HG02623 (cell line): ENCODE measurements at regions not wholly inside any gene's neighbourhood (a gene's known extent, or its start where the extent isn't known, plus 50 kb on each side); places are given as distances from the start of the nearest gene placed in this dataset.

Experiments used
- ATAC-seq: cut with Tn5 transposase; IDR thresholded peaks from one replicate; pipeline ENCODE4 v1.9.1; 2021; ENCODE audit warnings: moderate library complexity; ENCODE audit not compliant: unreplicated experiment

DNA sequence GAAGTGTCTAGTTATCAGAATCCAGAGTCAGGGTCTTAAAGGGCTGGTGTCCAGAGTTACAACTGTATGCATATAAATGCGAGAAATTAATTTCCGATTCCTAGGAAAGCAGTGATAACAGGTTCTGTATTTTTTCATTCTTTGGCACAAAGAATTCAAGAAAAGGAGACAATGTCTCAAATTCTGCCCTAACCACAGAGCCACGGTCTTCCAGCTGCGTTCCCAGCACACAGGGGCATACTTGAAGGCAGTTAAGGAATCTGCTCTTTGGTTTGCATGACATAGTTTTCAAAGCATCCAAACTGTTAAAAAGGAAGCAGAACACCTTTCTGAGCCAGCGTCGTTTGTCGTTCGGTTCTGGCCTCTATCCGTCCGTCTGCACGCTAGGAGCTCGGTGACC is 416.9 kb upstream of the MKI67 start:
- ATAC-seq, result no peak

DNA sequence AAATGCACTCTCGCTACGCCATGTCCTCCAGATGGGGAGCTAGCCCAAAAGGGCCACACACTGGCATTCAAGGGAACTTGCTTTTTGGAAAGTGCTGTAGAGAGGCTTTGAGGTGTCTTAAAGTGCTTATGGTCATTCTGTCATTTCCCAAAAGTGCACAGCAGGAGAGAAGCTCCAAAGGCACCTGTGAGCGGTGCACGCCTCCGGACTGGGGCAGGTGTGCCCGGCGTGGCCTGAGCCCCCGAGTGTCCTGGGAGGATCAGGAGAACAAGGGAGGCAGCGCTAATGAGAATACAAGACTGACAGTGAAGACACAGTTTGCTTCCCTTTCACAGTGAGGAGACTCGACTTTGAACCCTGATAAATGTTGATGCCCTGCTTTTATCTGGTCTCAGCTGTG is 419.0 kb upstream of the MKI67 start:
- ATAC-seq, result no peak

DNA sequence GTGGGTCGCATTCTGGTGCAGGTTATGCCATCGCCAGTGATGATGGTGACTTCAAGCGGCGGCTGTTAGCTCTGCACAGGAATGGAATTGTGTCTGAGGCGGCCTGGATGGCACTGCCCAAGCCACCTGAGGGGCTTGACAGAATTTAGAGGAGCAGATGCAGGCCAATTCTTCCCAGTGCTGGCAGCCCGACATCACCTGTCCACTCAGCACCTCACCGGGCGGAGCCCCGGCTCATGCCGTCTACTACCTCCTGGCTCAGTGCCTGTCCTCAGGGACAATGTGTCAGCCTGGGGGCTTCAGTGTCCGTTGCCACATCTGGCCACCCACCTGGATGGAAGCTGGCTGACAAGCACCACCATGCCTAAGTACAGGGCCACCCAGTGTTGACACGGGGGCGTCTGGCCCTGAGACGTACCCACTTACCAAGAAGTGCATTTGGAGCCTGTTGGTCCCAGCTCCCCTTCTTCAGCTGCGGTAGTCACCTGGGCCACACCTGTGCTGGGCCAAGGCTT is 420.5 kb upstream of the MKI67 start:
- ATAC-seq, result no peak

DNA sequence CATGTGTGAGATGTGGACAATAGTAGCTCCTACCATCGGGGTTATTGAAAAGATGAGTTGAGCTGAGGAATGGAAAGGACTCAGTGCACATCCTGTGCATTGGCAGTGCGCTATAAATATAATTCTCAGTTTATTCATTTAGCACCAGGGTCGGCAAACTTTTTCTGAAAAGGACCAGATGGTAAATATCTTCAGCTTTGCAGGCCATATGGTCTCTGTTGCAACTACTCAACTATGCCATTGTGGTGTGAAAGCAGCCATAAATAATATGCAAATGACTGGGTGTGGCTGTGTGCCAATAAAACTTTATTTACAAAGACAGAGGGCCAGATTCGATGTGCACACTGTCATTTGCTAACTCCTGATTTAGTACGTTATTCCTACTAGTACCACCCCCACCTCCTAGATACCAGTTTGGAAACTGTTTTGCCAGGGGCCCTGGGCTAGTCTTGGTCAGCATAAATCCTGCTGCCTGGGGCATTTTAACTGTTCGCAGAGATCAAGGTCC is 422.9 kb upstream of the MKI67 start:
- ATAC-seq, result no peak

DNA sequence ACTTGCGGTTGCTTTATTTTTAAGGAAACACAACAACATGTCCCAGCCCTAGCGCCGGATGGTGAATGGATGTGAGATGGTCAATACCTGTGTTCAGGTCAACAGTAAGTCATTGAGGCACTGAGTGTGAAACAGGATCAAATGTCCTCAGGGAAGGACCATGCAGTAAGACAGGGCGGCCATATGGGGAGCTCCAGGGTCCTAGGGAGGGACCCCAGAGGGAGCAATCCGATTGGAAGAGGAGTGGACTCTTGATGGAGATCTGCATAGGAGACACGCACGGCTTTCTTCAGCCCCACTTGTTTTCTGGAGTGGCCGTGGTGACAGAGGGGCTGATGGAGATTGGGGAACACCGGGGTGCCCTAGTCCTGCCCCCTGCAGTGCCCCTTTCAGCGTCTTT is 423.8 kb upstream of the MKI67 start:
- ATAC-seq, result no peak

DNA sequence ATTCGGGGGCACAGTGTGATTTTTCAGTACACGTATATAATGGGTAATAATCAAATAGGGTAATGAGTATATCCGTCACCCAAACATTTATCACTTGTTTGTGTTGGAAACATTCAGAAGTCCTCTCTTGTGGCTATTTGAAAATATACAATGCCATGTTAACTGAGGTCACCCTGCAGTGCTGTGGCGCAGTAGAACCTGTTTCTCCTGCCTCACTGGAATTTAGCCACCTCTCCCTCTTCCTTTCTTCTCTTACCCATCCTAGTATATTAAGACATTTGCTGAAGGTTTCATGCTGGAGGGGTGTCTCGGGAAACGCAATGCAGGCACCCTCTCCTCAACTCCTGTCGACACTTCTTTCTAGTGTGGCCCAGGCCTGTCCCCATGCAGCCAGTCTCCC is 425.3 kb upstream of the MKI67 start:
- no peak for ATAC-seq

DNA sequence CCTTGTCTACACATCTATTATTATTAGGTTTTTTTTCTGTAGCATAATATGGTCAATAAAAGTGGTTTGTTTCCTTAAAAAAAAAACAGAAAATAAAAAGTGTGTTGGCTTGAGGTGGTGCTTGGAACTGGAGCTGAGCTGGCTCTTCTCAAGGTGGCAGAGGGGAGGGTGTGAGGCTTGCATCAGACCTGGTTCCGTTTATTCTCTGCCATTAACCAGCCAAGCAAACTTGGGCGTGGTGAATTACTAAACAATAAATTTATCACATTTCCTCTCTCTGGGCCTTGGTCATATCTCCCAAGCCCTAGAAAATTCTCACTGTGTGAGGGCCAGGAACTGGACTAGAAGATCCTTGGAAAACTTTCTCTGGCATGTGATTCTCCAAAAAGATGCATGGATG is 427.5 kb upstream of the MKI67 start:
- ATAC-seq, result no peak

DNA sequence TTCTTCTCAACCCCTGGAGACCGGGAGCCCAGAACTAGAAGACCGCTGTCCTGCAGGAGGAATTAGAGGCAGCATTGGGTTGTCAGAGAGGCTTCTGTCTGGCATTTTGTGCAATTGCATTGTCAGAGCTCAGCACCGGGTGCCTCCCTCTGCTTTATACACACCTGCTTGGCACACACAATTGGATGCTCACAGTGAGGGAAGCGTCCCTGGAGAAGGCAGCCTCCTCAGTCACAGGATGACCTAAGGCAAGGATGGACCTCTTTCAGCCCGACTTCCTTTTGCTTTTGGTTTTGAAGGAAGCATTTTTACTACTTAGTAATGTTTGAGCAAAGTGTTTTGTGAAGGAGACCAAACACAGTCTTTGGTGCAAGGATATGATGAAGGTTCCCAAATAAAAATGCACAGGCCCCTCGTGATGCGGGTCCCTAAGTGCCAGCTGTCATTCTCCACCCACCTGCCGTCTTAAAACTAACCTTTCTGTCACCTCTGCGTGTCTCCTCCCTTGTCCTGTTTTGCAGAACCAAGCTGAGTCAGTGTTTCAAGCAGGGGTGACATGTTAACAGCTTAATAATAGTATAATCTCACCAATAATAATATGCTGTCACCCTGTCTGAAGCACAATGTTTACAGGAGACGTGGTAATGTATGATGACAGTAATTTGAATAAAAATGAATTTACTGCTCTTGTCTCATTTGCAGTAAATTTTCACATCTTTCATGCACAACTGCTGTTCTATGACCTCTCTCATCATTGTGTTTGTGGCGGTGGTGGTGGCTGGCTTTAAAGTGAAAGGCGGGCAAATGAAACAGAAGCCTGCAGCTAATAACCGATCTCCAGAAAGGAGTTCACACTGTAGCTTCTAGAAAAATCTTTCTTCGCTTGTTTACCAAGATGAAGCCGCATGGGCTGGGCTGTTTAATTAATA is 430.2 kb upstream of the MKI67 start:
- no peak for ATAC-seq

DNA sequence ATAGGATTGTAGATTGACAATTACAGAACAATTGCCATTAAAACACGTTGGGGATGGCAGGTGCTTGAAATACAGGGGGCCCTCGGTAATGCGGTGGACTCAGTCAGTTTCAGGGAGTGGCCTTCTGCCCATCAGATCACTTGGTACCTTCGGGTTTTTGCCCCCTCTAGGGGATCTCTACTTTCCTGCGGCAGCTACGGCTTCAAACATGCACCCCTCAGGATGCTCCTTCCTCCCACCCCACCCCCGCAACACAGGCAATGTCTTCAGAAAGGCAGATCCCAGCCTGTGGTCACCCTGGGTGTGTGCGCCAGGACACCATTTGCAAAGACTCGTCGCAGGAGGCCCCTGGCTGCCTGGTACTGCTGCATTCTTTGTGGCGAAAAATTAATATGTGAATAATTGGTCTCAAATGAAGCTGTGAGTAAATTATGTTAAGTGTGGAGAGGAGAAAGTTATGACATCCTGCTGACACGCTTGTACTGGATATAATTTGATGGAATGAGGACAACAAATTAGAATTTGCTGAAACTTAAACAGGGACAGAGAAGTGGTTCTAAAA is 431.0 kb upstream of the MKI67 start:
- no peak for ATAC-seq

DNA sequence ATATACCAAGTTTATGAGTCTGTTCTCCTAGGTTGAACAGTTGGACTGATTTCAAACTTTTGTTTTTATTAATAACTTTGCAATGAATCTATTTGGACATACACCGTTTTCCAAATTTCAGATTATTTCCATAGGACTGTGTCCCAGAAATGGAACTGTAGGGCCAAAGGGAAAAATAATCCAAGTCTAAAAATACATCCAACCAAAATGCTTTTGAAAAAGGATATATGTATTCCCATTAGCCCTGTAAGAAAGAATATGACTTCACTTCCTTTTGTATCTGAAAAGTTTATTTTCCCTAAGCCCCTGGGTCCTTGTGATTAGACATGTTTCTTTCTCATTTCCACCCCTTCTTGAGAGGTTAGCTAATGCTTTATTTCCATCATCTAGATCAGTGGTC is 434.2 kb upstream of the MKI67 start:
- no peak for ATAC-seq

DNA sequence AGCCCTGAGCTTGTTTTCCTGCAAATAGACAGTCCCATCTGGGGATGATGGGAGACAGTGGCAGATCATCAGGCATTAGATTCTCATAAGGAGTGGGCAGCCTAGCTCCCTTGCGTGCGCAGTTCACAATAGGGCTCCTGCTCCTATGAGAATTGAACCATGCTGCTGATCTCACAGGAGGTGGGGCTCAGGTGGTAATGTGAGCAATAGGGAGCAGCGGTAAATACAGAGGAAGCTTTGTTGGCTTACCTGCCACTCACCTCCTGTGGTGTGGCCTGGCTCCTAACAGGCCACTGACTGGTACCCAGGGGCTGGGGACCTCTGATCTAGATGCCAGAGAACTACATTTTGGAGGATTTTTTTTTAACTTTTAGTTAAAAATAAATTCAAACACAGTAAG is 434.8 kb upstream of the MKI67 start:
- no peak for ATAC-seq

DNA sequence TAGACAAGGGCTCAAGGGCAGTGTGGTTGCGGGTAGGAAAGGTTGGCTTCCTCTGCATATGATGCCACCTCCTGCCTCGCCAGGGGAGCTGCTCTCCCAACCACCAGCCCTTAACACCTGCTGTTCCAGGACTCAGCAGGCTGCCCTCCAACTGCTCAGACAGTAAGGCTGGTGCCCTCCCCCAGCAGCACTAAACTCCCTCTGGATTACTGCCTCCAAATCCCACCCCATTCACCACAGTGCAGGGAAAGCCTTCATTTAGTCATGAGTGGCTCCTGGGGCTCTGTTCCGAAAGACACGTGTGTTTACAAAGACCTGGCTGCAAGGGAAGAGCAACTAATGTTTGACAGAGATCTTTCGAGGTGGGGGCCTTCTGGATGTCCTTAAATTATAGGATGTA is 437.2 kb upstream of the MKI67 start:
- ATAC-seq, result no peak

DNA sequence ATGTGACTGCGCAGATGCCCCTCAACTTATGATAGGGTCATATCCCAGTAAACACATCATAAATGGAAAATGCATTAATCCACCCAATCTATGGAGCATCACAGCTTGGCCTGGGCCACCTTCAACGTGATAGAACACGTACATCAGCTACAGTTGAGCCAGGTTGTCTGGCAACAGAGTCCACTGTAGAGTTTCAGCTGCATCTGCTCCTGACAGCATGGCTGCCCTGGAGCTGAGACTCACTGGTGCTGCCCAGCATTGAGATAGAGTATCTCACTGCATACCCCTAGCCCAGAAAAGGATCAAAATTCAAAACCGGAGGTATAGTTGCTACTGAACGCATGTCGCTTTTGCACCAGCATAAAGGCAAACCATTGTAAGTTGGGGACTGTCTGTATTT is 437.7 kb upstream of the MKI67 start:
- no peak for ATAC-seq

DNA sequence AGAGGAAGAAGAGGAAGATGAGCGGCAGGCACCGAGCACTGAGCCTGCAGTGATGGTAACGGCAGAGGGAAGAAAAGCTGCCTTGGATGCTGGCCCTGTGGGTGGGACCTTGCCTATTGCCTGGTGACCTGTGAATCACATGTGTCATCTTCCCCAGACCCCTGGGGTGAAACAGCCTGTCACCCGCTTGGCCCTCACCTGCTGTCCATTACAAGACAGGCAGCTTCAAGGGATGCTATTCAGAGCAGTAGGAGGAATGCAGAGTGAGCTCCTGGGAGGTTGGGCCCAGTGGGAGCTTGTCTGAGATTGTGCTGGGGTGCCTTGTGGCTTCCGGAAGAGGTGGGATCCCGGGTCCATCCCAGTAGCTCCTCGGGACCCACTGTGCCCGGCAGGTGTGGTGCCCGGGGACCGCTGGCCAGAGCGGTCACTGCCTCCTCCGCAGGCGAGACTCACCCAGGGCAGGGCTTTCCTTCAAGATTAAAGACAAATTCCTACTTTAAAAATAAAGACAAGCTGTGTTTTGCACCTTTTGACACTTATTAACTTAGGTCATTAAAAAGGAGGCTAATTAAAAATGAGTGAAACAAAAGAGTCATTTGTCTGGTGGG is 440.2 kb upstream of the MKI67 start:
- ATAC-seq, result no peak

DNA sequence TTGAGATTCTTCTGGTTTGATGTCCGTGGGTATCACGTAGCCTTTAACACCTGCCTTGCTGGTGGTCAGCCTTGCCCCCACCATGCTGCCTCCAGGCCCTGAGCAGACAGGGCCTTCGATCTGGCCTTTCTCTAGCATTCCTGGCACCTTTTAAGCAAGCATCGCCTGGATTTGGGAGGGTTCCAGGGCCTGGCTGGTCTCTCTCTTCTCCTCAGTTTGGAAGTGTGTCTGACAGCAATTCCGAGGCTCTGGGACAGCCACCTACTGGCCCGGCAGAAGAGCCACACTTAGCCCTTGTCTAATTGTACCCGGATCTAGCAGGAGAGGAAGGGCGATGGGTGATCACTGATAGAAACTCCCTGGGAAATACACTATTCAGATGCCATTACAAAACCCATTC is 441.3 kb upstream of the MKI67 start:
- ATAC-seq, result no peak

DNA sequence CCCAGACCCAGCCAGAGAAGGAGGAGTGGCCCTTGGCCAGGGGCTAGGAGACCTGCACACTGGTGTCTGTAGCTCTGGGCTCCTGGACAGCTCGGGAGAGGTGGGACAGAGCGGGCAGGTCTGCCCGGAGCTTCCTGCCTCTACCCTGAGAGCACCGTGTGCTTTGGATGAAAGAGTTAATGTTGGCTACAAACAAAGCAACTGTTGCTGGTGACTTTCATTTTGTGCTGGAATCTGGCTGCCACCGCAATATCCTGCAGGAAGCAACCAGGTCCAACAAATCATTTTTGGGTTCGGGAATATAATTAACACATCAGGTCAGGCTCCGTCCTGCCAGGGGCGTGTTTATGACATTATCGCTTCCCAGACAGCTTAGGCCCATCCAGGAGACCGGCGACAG is 441.8 kb upstream of the MKI67 start:
- no peak for ATAC-seq

DNA sequence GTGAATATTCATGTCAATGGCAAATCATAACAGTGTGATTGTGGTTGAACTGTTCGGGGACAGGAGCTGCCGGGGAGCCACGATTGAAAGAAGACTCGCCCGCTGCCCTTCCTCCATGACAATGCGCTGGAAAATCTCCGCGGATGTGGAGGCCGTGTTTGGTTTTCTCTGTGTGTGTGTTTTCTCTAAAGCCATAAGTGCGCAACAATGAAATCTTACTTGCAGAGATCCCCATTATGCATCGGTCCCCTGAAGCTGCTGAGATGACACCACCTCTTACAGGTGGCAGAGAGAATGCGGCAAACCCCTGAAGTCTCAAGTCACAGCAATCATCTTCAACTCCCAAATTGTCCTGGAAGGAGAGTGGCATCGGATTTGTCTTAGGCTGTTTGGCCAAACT is 442.3 kb upstream of the MKI67 start:
- no peak for ATAC-seq

DNA sequence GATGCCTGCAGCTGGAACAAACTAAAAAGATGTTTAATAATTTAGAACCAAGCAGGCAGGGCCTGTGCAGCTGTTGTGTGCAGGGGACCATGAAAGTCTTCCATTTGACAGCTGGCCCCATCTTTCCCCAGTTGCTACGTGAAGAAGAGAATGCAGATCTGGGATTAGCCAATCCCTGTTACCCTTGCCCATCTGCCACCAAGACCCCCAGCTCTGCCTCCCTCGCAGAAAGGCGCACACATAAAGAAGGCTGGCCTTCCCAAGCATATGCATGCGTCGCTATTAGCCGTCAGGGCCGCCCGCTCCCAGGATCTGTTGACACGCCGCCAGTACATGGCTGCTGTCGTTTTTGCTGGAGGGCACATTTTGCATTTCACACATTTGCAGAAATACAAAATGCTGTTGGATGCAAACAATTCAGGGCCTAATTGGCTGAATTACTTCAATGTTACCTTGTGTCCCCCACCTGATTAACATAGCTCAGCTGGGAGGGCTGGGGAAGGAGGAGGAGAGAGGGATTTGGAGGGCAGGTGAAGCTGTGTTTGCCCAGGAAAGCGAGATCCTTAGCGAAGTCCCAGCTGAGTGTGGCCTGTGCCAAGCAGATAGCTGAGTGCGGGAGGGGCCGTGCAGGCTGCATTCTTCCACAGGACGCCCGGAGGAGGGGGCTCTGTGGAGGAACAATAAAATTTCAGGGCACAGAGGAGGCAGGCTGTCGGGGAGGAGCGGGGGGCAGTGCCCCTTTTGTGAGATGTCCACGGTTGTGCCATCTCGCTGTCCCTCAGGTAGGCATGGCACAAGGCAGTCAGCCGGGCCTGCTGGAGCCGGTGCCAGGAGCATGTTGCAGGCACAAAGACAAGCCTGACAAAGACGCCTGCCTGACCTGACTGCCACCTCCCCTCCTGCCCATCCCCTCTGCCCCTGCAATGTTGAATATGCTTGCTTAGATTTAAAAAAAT is 443.0 kb upstream of the MKI67 start:
- ATAC-seq, result no peak

DNA sequence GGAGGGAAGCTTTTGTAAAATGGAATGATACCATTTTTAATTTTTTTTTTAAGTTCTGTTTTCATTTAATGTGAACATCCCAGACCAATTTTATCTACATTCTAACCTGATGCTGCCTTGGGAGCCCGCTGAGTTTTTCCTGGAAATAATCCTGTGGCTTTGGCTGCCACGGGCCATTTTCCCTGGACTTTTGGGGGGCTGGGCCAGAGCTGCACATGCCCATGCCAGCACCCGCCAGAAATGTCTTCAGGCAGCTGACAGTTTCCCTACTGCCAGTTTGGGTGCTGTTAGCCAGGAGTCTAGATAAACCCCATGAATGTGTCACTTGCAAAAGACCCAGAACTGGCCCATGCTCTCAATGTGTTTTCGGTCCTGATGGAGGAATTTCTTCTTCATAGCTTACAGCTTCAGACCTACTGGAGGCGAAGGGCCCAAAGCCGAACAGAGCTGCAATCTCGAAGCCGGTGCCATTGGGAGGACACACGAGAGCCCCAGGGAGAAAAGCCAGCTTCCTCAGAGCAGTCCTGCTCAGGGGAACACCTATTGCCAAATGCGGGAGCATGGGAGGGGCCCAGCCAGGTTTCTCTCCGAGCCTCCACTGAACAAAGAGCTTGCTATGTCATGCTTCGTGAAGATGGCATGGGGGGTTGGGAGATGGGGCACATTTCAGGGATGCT is 444.2 kb upstream of the MKI67 start:
- no peak for ATAC-seq

DNA sequence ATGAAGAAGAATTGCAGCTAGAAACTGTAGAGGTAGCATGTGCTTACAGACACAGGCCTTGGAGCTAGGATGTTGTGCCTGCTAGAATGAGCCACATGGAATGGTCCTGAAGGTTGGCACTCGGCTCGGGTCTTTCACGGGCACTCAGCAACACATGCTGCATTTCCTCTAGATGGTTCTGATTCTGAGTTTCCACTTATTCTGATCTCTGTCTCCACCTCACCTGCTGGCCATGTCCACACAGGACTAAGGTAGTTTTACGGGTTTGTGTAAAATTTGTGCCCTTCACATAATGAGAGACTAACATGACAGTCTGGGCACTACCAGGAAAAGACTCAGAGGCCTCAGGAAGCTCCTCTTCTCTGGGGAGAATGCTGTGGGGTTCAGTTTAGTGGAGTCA is 444.8 kb upstream of the MKI67 start:
- no peak for ATAC-seq
